ENCODE measurements at regions not wholly inside any gene's neighbourhood (a gene's known extent, or its start where the extent isn't known, plus 50 kb on each side); places are given as distances from the start of the nearest gene placed in this dataset.

DNA sequence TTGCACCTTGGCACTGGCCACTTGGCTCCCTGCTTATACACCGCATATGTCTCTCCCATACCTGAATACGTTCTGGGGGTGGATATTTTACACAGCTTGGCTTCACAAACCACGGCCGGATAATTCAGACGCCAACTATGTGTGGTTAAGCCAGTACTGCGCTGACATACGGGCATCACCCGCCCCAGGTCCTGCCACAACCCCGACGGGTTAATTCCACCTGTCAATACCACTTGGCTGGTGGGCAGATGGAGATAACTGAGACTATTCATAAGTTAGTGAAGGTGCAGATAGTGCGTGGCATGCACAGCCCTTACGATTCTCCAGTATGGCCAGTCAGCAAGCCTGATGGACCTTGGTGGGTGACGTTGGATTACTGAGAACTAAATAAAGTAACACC is 696.3 kb upstream of the AGA start:
- H3K9ac ChIP-seq (ENCODE audit: low read length) = no peak overlapping the region
- H3K4me2 ChIP-seq (ENCODE audit: low read length, poor library complexity, severe bottlenecking) = no peak overlapping the region
- H3K23ac ChIP-seq (ENCODE audit: low read length in 2 of 2) = no peak overlapping the region
- H3K14ac ChIP-seq (ENCODE audit: low read length in 2 of 2) = no peak overlapping the region
- H2BK120ac ChIP-seq (ENCODE audit: low read depth, low read length) = no peak overlapping the region
- no peak overlapping the region for H2AFZ ChIP-seq (ENCODE audit: low read depth, low read length)
- no peaks in the 10 kb centered on the region for H3K27me3 ChIP-seq (ENCODE audit: control insufficient read depth in 1 of 2, insufficient read depth in 1 of 2, low read length in 2 of 2)
- no peak overlapping the region for H3K4me3 ChIP-seq (ENCODE audit: insufficient read depth in 1 of 2, low read depth in 1 of 2, low read length in 2 of 2)
- no peak overlapping the region for H4K8ac ChIP-seq (ENCODE audit: low read length)
- 97% methylated on average over 13 of the region's 13 CpGs for WGBS
- no peak overlapping the region for H2BK12ac ChIP-seq (ENCODE audit: low read length in 2 of 2)
- no peak overlapping the region for H4K91ac ChIP-seq (ENCODE audit: low read length)
- no peaks in the 10 kb centered on the region for H3K4me1 ChIP-seq (ENCODE audit: control insufficient read depth, insufficient read depth, low read depth, low read length)
- H3K27ac ChIP-seq (ENCODE audit: low read length, poor library complexity, severe bottlenecking) = no peak overlapping the region
- H2AK5ac ChIP-seq (ENCODE audit: low read length, severe bottlenecking) = no peak overlapping the region
- no peak overlapping the region for H2BK15ac ChIP-seq (ENCODE audit: low read depth, poor library complexity, severe bottlenecking)
- no peak overlapping the region for H3K18ac ChIP-seq (ENCODE audit: low read depth in 1 of 2, low read length in 2 of 2)
- DNase-seq = no peak
- H3K4ac ChIP-seq (ENCODE audit: low read depth in 1 of 2, low read length in 2 of 2) = no peak overlapping the region
- no peaks in the 10 kb centered on the region for H3K79me1 ChIP-seq (replicated peaks; ENCODE audit: low read length, poor library complexity, severe bottlenecking)
- peaks cover 12% of the 10 kb centered on the region for H3K9me3 ChIP-seq (ENCODE audit: control insufficient read depth, low read length)
- H3K36me3 ChIP-seq (ENCODE audit: control insufficient read depth in 1 of 2, insufficient read depth in 2 of 2, low read depth in 1 of 2, low read length in 2 of 2) = no peaks in the 10 kb centered on the region
- H2BK5ac ChIP-seq (ENCODE audit: low read depth, low read length, poor library complexity, severe bottlenecking) = no peak overlapping the region

- Histone ChIP-seq H3K9me3 (ENCODE audit: control insufficient read depth, low read length) (peaks cover 13% of the 10 kb centered on the region), H3K27ac (ENCODE audit: low read length, poor library complexity, severe bottlenecking) (no peak overlapping the region), H4K8ac (ENCODE audit: low read length) (no peak overlapping the region), H3K14ac (ENCODE audit: low read length in 2 of 2) (no peak overlapping the region), H3K36me3 (ENCODE audit: control insufficient read depth in 1 of 2, insufficient read depth in 2 of 2, low read depth in 1 of 2, low read length in 2 of 2) (no peaks in the 10 kb centered on the region), H3K4me2 (ENCODE audit: low read length, poor library complexity, severe bottlenecking) (no peak overlapping the region), H3K23ac (ENCODE audit: low read length in 2 of 2) (no peak overlapping the region), H3K9ac (ENCODE audit: low read length) (no peak overlapping the region), H3K4ac (ENCODE audit: low read depth in 1 of 2, low read length in 2 of 2) (no peak overlapping the region), H2BK120ac (ENCODE audit: low read depth, low read length) (no peak overlapping the region), H3K18ac (ENCODE audit: low read depth in 1 of 2, low read length in 2 of 2) (no peak overlapping the region), H2BK5ac (ENCODE audit: low read depth, low read length, poor library complexity, severe bottlenecking) (no peak overlapping the region), H3K79me1 (replicated peaks; ENCODE audit: low read length, poor library complexity, severe bottlenecking) (no peaks in the 10 kb centered on the region), H3K4me1 (ENCODE audit: control insufficient read depth, insufficient read depth, low read depth, low read length) (no peaks in the 10 kb centered on the region), H2AFZ (ENCODE audit: low read depth, low read length) (no peak overlapping the region), H4K91ac (ENCODE audit: low read length) (no peak overlapping the region), H2BK15ac (ENCODE audit: low read depth, poor library complexity, severe bottlenecking) (peak overlapping the region; percentile 8), H3K27me3 (ENCODE audit: control insufficient read depth in 1 of 2, insufficient read depth in 1 of 2, low read length in 2 of 2) (no peaks in the 10 kb centered on the region), H2BK12ac (ENCODE audit: low read length in 2 of 2) (no peak overlapping the region), H3K4me3 (ENCODE audit: insufficient read depth in 1 of 2, low read depth in 1 of 2, low read length in 2 of 2) (no peak overlapping the region), H2AK5ac (ENCODE audit: low read length, severe bottlenecking) (no peak overlapping the region)
- 92% methylated on average over 11 of the region's 11 CpGs for WGBS
- DNase-seq = no peak
These were observed 698.2 kb upstream of the AGA start for GRCh38 chr4:178140326-178140915.

GRCh38 chr4:178142724-178143123 is 700.5 kb upstream of the AGA start:
- no peak overlapping the region for H3K4me3 ChIP-seq (ENCODE audit: insufficient read depth in 1 of 2, low read depth in 1 of 2, low read length in 2 of 2)
- no peak for DNase-seq
- no peak overlapping the region for H2AFZ ChIP-seq (ENCODE audit: low read depth, low read length)
- H3K4me2 ChIP-seq (ENCODE audit: low read length, poor library complexity, severe bottlenecking) = no peak overlapping the region
- no peak overlapping the region for H2BK5ac ChIP-seq (ENCODE audit: low read depth, low read length, poor library complexity, severe bottlenecking)
- no peaks in the 10 kb centered on the region for H3K36me3 ChIP-seq (ENCODE audit: control insufficient read depth in 1 of 2, insufficient read depth in 2 of 2, low read depth in 1 of 2, low read length in 2 of 2)
- WGBS = 94% methylated on average over 8 of the region's 8 CpGs
- no peak overlapping the region for H3K18ac ChIP-seq (ENCODE audit: low read depth in 1 of 2, low read length in 2 of 2)
- H4K91ac ChIP-seq (ENCODE audit: low read length) = no peak overlapping the region
- no peak overlapping the region for H3K9ac ChIP-seq (ENCODE audit: low read length)
- H3K79me1 ChIP-seq (replicated peaks; ENCODE audit: low read length, poor library complexity, severe bottlenecking) = no peaks in the 10 kb centered on the region
- no peaks in the 10 kb centered on the region for H3K4me1 ChIP-seq (ENCODE audit: control insufficient read depth, insufficient read depth, low read depth, low read length)
- no peak overlapping the region for H3K27ac ChIP-seq (ENCODE audit: low read length, poor library complexity, severe bottlenecking)
- H3K23ac ChIP-seq (ENCODE audit: low read length in 2 of 2) = no peak overlapping the region
- H2BK15ac ChIP-seq (ENCODE audit: low read depth, poor library complexity, severe bottlenecking) = no peak overlapping the region
- no peak overlapping the region for H2BK120ac ChIP-seq (ENCODE audit: low read depth, low read length)
- no peak overlapping the region for H3K4ac ChIP-seq (ENCODE audit: low read depth in 1 of 2, low read length in 2 of 2)
- peaks cover 13% of the 10 kb centered on the region for H3K9me3 ChIP-seq (ENCODE audit: control insufficient read depth, low read length)
- H3K27me3 ChIP-seq (ENCODE audit: control insufficient read depth in 1 of 2, insufficient read depth in 1 of 2, low read length in 2 of 2) = no peaks in the 10 kb centered on the region
- no peak overlapping the region for H3K14ac ChIP-seq (ENCODE audit: low read length in 2 of 2)
- no peak overlapping the region for H2BK12ac ChIP-seq (ENCODE audit: low read length in 2 of 2)
- no peak overlapping the region for H2AK5ac ChIP-seq (ENCODE audit: low read length, severe bottlenecking)
- no peak overlapping the region for H4K8ac ChIP-seq (ENCODE audit: low read length)

- Histone ChIP-seq H2AK5ac (ENCODE audit: low read length, severe bottlenecking) (no peak overlapping the region), H3K9me3 (ENCODE audit: control insufficient read depth, low read length) (peaks cover 14% of the 10 kb centered on the region), H3K18ac (ENCODE audit: low read depth in 1 of 2, low read length in 2 of 2) (no peak overlapping the region), H3K27ac (ENCODE audit: low read length, poor library complexity, severe bottlenecking) (no peak overlapping the region), H3K4me2 (ENCODE audit: low read length, poor library complexity, severe bottlenecking) (no peak overlapping the region), H2BK12ac (ENCODE audit: low read length in 2 of 2) (no peak overlapping the region), H3K14ac (ENCODE audit: low read length in 2 of 2) (no peak overlapping the region), H3K9ac (ENCODE audit: low read length) (no peak overlapping the region), H3K27me3 (ENCODE audit: control insufficient read depth in 1 of 2, insufficient read depth in 1 of 2, low read length in 2 of 2) (no peaks in the 10 kb centered on the region), H4K91ac (ENCODE audit: low read length) (no peak overlapping the region), H2BK120ac (ENCODE audit: low read depth, low read length) (no peak overlapping the region), H2AFZ (ENCODE audit: low read depth, low read length) (no peak overlapping the region), H3K4me3 (ENCODE audit: insufficient read depth in 1 of 2, low read depth in 1 of 2, low read length in 2 of 2) (no peak overlapping the region), H3K23ac (ENCODE audit: low read length in 2 of 2) (no peak overlapping the region), H3K4ac (ENCODE audit: low read depth in 1 of 2, low read length in 2 of 2) (no peak overlapping the region), H2BK15ac (ENCODE audit: low read depth, poor library complexity, severe bottlenecking) (no peak overlapping the region), H3K4me1 (ENCODE audit: control insufficient read depth, insufficient read depth, low read depth, low read length) (no peaks in the 10 kb centered on the region), H4K8ac (ENCODE audit: low read length) (no peak overlapping the region), H3K79me1 (replicated peaks; ENCODE audit: low read length, poor library complexity, severe bottlenecking) (no peaks in the 10 kb centered on the region), H3K36me3 (ENCODE audit: control insufficient read depth in 1 of 2, insufficient read depth in 2 of 2, low read depth in 1 of 2, low read length in 2 of 2) (no peaks in the 10 kb centered on the region), H2BK5ac (ENCODE audit: low read depth, low read length, poor library complexity, severe bottlenecking) (no peak overlapping the region)
- 90% methylated on average over 2 of the region's 2 CpGs for WGBS
- DNase-seq = no peak
These were observed 705.9 kb upstream of the AGA start for GRCh38 chr4:178148106-178148505.

Data from mesenchymal stem cell (in vitro differentiated cells and primary cell).